Fibroblast of lung (primary cell): ENCODE measurements at regions not wholly inside any gene's neighbourhood (a gene's known extent, or its start where the extent isn't known, plus 50 kb on each side); places are given as distances from the start of the nearest gene placed in this dataset.

Experiments used
- DNase-seq, 2 donors: peaks; one replicate each; pipeline versions ENCODE4 v3.0.0 to v3.0.0-alpha.2; 2010; ENCODE audit warnings: low read depth in 2 of 2
- H2AFZ ChIP-seq: 2 replicates; pipeline ENCODE4 v1.5.1; 2012; ENCODE audit warnings: low read length, control low read depth, inconsistent platforms
- H3K27ac ChIP-seq: 2 replicates; pipeline ENCODE4 v1.5.1; 2011; ENCODE audit warnings: low read length, control low read depth; ENCODE audit not compliant: insufficient read depth
- H3K27me3 ChIP-seq: 2 replicates; pipeline ENCODE4 v1.5.1; 2011; ENCODE audit warnings: mild to moderate bottlenecking, low read length; ENCODE audit not compliant: control insufficient read depth, insufficient read depth
- H3K36me3 ChIP-seq: 2 replicates; pipeline ENCODE4 v1.5.1; 2011; ENCODE audit warnings: low read length; ENCODE audit not compliant: control insufficient read depth, insufficient read depth
- H3K4me1 ChIP-seq: 2 replicates; pipeline ENCODE4 v1.5.1; 2011; ENCODE audit warnings: low read length; ENCODE audit not compliant: control insufficient read depth, insufficient read depth; ENCODE audit errors: extremely low read depth
- H3K4me2 ChIP-seq: 2 replicates; pipeline ENCODE4 v1.5.1; 2011; ENCODE audit warnings: low read length, control low read depth; ENCODE audit not compliant: insufficient read depth; ENCODE audit errors: extremely low read depth
- H3K4me3 ChIP-seq, 4 experiments: fragments of 200-600 bp in 1 of 4; sonication (generic) in 1 of 4; replicated peaks in 1 of 4; 2 replicates each; pipeline ENCODE4 v1.5.1; 2011 to 2016; ENCODE audit warnings: low read length in 4 of 4, low read depth in 3 of 4, mild to moderate bottlenecking in 3 of 4, control low read depth in 2 of 4, inconsistent platforms in 1 of 4, mixed read lengths in 1 of 4; ENCODE audit not compliant: insufficient read depth in 1 of 4; ENCODE audit errors: control extremely low read depth in 1 of 4
- H3K79me2 ChIP-seq: 2 replicates; pipeline ENCODE4 v1.5.1; 2012; ENCODE audit warnings: mild to moderate bottlenecking, low read length, inconsistent platforms; ENCODE audit not compliant: control insufficient read depth, insufficient read depth
- H3K9ac ChIP-seq: 2 replicates; pipeline ENCODE4 v1.5.1; 2011; ENCODE audit warnings: mild to moderate bottlenecking, low read length, control low read depth; ENCODE audit not compliant: insufficient read depth
- H3K9me3 ChIP-seq: 2 replicates; pipeline ENCODE4 v1.5.1; 2012; ENCODE audit warnings: low read depth, low read length; ENCODE audit not compliant: control insufficient read depth, insufficient read depth
- H4K20me1 ChIP-seq: 2 replicates; pipeline ENCODE4 v1.5.1; 2011; ENCODE audit warnings: low read length; ENCODE audit not compliant: control insufficient read depth, insufficient read depth; ENCODE audit errors: extremely low read depth
- EZH2 ChIP-seq: IDR thresholded peaks from 2 replicates; pipeline ENCODE4 v1.5.1; 2012; ENCODE audit warnings: low read length, control low read depth, mild to moderate bottlenecking; ENCODE audit errors: missing control alignments
- TF ChIP-seq, protein P1 (sequence below), 2 donors: IDR thresholded peaks in 1 of 2; conservative IDR thresholded peaks in 1 of 2; 1 replicate in 1 of 2; 2 replicates in 1 of 2; pipeline ENCODE4 v1.5.1; 2011 to 2012; ENCODE audit warnings: low read length in 2 of 2, control low read depth in 1 of 2, inconsistent platforms in 1 of 2, low read depth in 1 of 2, mild to moderate bottlenecking in 1 of 2

DNA sequence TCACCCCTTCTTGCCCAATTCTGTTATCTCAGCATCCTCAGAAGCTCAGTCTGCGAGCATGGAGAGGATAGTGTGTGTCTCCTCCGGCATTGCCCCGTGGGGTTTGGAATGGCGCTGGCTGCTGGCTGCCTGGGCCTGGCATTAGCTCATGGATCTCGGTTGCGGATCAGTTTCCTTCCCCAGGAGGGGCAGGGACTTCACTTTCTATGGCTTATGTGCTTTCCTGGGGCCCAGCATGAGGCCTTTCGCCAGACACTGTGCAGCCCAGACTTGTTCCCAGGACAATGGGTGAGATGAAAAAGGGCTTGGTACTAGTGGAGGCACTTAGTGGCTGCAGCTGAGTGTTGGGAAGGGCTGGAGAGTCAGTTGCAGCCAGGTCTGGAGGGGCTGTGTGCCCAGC is 143.3 kb downstream of the GLI2 start:
- TF ChIP-seq, protein P1, sequence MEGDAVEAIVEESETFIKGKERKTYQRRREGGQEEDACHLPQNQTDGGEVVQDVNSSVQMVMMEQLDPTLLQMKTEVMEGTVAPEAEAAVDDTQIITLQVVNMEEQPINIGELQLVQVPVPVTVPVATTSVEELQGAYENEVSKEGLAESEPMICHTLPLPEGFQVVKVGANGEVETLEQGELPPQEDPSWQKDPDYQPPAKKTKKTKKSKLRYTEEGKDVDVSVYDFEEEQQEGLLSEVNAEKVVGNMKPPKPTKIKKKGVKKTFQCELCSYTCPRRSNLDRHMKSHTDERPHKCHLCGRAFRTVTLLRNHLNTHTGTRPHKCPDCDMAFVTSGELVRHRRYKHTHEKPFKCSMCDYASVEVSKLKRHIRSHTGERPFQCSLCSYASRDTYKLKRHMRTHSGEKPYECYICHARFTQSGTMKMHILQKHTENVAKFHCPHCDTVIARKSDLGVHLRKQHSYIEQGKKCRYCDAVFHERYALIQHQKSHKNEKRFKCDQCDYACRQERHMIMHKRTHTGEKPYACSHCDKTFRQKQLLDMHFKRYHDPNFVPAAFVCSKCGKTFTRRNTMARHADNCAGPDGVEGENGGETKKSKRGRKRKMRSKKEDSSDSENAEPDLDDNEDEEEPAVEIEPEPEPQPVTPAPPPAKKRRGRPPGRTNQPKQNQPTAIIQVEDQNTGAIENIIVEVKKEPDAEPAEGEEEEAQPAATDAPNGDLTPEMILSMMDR (conservative IDR thresholded peaks at IDR 0.05 in 1 of 2, IDR thresholded peaks at IDR 0.05 in 1 of 2; ENCODE audit: low read depth in 1 of 2, low read length in 2 of 2), result no peak
- TF ChIP-seq EZH2, result no peak
- no peaks in the 10 kb centered on the region for H3K36me3 ChIP-seq
- H3K4me3 ChIP-seq, result no peak overlapping the region
- no peak overlapping the region for H3K4me2 ChIP-seq
- H2AFZ ChIP-seq, result no peak overlapping the region
- peaks cover 3% of the 10 kb centered on the region for H3K4me1 ChIP-seq
- H3K9ac ChIP-seq, result no peak overlapping the region
- DNase-seq, result no peak
- no peaks in the 10 kb centered on the region for H4K20me1 ChIP-seq
- H3K27me3 ChIP-seq, result no peaks in the 10 kb centered on the region
- no peak overlapping the region for H3K27ac ChIP-seq
- H3K9me3 ChIP-seq, result no peaks in the 10 kb centered on the region
- peaks cover 13% of the 10 kb centered on the region for H3K79me2 ChIP-seq

DNA sequence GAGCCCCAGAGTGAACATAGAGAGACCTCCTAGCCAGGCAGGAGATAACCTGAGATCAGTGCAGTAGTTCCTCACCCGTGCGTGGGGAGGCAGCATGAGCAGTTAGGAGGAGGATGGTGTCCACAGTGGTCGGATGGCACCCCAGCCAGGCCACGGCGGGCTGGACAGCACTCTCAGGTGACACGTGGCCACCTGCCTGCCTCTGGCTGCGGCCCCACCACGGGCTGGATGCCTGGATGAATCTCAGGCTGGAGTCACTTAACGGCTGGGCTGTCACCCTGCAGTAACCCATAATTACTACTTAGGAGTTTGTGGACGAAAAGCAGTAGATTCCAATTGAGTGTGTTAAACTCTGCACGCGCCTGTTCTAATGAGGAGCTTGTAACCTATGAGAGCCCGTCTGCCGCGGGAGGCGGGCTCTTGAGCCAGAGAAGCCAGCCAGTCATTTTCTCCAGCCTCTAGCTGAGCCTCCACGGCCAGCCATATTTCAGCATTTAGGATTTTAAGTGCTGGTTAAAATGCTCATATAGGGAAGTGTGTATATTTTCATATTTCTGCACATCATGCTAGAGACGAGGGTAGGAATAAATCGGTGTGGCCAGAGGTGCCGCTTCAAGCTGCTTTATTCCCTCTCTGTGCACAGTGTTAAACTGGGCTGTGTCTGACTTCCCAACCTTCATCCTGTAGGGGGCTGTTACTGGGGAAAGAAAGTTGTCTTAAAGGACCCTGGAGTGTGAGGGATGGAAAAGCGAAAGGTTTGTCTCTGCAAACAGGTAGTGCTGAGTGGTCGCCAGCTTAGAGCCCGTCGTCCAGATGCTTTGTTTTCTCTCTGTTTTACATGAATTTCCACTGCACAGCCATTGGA is 144.0 kb downstream of the GLI2 start:
- H3K9ac ChIP-seq, result no peak overlapping the region
- no peaks in the 10 kb centered on the region for H4K20me1 ChIP-seq
- peaks cover 10% of the 10 kb centered on the region for H3K79me2 ChIP-seq
- no peaks in the 10 kb centered on the region for H3K9me3 ChIP-seq
- H3K4me1 ChIP-seq, result no peaks in the 10 kb centered on the region
- no peak for TF ChIP-seq EZH2
- TF ChIP-seq, protein P1 (conservative IDR thresholded peaks at IDR 0.05 in 1 of 2, IDR thresholded peaks at IDR 0.05 in 1 of 2; ENCODE audit: low read depth in 1 of 2, low read length in 2 of 2), result no peak
- H3K4me3 ChIP-seq, result no peak overlapping the region
- H2AFZ ChIP-seq, result no peak overlapping the region
- no peak overlapping the region for H3K27ac ChIP-seq
- no peaks in the 10 kb centered on the region for H3K27me3 ChIP-seq
- no peak overlapping the region for H3K4me2 ChIP-seq
- DNase-seq, result peak in 1 of 2 donors; percentile 55
- H3K36me3 ChIP-seq, result no peaks in the 10 kb centered on the region

DNA sequence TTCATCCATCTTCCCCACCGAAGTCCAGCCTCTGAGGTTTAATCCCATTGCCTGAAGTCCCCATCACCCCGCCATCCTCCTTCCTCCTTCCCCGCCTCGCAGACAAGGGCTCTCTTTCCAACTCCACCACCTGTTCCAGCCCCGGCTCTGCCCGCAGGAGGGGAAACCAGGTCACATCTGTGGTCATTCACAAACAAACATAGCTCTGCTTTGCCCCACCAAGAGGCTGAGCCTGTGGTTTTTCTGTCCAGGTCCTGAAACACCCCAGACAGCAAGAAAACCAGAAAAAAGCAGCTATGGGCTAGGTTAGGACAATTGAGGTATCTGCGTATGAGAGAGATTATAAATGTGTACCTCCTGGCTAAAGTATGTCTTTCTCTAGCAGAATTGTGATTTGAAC is 144.7 kb downstream of the GLI2 start:
- Histone ChIP-seq H3K4me1 (no peaks in the 10 kb centered on the region), H3K4me3 (no peak overlapping the region), H2AFZ (no peak overlapping the region), H3K4me2 (no peak overlapping the region), H3K27ac (no peak overlapping the region), H3K9ac (no peak overlapping the region), H3K9me3 (no peaks in the 10 kb centered on the region), H3K36me3 (no peaks in the 10 kb centered on the region), H3K79me2 (peaks cover 3% of the 10 kb centered on the region), H4K20me1 (no peaks in the 10 kb centered on the region), H3K27me3 (no peaks in the 10 kb centered on the region)
- DNase-seq, result peak; percentile 59 to 89
- TF ChIP-seq, protein P1 (conservative IDR thresholded peaks at IDR 0.05 in 1 of 2, IDR thresholded peaks at IDR 0.05 in 1 of 2; ENCODE audit: low read depth in 1 of 2, low read length in 2 of 2), result no peak
- TF ChIP-seq EZH2, result no peak
